OCI-LY7 (cell line): ENCODE measurements at regions not wholly inside any gene's neighbourhood (a gene's known extent, or its start where the extent isn't known, plus 50 kb on each side); places are given as distances from the start of the nearest gene placed in this dataset.

Experiments used
- BruUV-seq: library from RNA; stranded (reverse); fragments of 400-500 nt; replicated peaks from 2 replicates; lab custom pipeline; 2021; lab: Mats Ljungman, UMichigan
- CTCF ChIA-PET: fragments of 300-600 bp; sonication (Branson Sonifier 250); formaldehyde crosslinking; loops from one replicate; lab custom pipeline; 2022; ENCODE audit warnings: antibody characterized with exemption; ENCODE audit not compliant: unreplicated experiment; lab: Charles Lee
- POLR2A ChIA-PET: fragments of 300-600 bp; sonication (Branson Sonifier 250); formaldehyde crosslinking; loops from one replicate; lab custom pipeline; 2022; ENCODE audit warnings: antibody characterized with exemption; lab: Charles Lee
- DNase-seq: peaks from one replicate; pipeline ENCODE4 v3.0.0-alpha.2; 2015; ENCODE audit warnings: low spot score
- H2AFZ ChIP-seq: fragments of 200-600 bp; sonication (generic), shearing (Covaris generic); 2 replicates; pipeline ENCODE4 v1.6.1; 2014; ENCODE audit warnings: mild to moderate bottlenecking, antibody characterized with exemption, low read length, moderate library complexity
- H3K27ac ChIP-seq: fragments of 200-600 bp; sonication (generic); 2 replicates; pipeline ENCODE4 v1.5.1; 2014; ENCODE audit warnings: mixed run types, low read depth, mild to moderate bottlenecking, moderate library complexity, low read length, inconsistent platforms; ENCODE audit not compliant: poor library complexity, severe bottlenecking
- H3K36me3 ChIP-seq: fragments of 200-600 bp; sonication (generic); 2 replicates; pipeline ENCODE4 v1.6.1; 2014; ENCODE audit warnings: mild to moderate bottlenecking, antibody characterized with exemption, low read length, moderate library complexity, mixed read lengths; ENCODE audit not compliant: insufficient read depth
- H3K4me1 ChIP-seq: fragments of 200-600 bp; sonication (generic); 2 replicates; pipeline ENCODE4 v1.5.1; 2014; ENCODE audit warnings: mild to moderate bottlenecking, low read length; ENCODE audit not compliant: insufficient read depth, poor library complexity, severe bottlenecking
- H3K4me2 ChIP-seq: fragments of 200-600 bp; sonication (generic); 2 replicates; pipeline ENCODE4 v1.6.1; 2014; ENCODE audit warnings: mild to moderate bottlenecking, low read length
- H3K4me3 ChIP-seq: fragments of 200-600 bp; sonication (generic); 2 replicates; pipeline ENCODE4 v1.5.1; 2014; ENCODE audit warnings: mild to moderate bottlenecking, low read depth, low read length; ENCODE audit not compliant: poor library complexity, severe bottlenecking
- H3K79me2 ChIP-seq: fragments of 200-600 bp; sonication (generic); 2 replicates; pipeline ENCODE4 v1.6.1; 2016; ENCODE audit warnings: low read depth, mild to moderate bottlenecking, low read length, moderate library complexity, mixed read lengths; ENCODE audit not compliant: insufficient read depth
- H3K9me2 ChIP-seq: fragments of 200-600 bp; sonication (generic); 2 replicates; pipeline ENCODE4 v1.6.1; 2016; ENCODE audit warnings: mild to moderate bottlenecking, low read length, mixed read lengths; ENCODE audit not compliant: insufficient read depth
- H3K9me3 ChIP-seq: fragments of 200-600 bp; sonication (generic); 2 replicates; pipeline ENCODE4 v1.6.1; 2014; ENCODE audit warnings: mild to moderate bottlenecking, mixed run types, low read length, mixed read lengths
- H4K20me1 ChIP-seq: fragments of 200-600 bp; sonication (generic); 2 replicates; pipeline ENCODE4 v1.6.1; 2014; ENCODE audit warnings: mild to moderate bottlenecking, antibody characterized with exemption, low read length, moderate library complexity, mixed read lengths; ENCODE audit not compliant: insufficient read depth
- CTCF ChIP-seq: fragments of 200-600 bp; sonication (generic); conservative IDR thresholded peaks from 2 replicates; pipeline ENCODE4 v1.5.1; 2014; ENCODE audit warnings: mild to moderate bottlenecking, antibody characterized with exemption, low read length, moderate library complexity, mixed read lengths
- EZH2phosphoT487 ChIP-seq: fragments of 200-600 bp; sonication (generic); IDR thresholded peaks from 2 replicates; pipeline ENCODE4 v1.6.1; 2018; ENCODE audit warnings: low read depth, borderline replicate concordance, mild to moderate bottlenecking, mixed run types, antibody characterized with exemption, low read length, moderate library complexity, mixed read lengths
- intact Hi-C: fragments of 100-400 bp; cut with micrococcal nuclease; formaldehyde crosslinking; loops from one replicate; pipeline ENCODE4 v1.10.0; 2022; ENCODE audit not compliant: unreplicated experiment

GRCh38 chr11:129308241-129308865 is 67.3 kb upstream of the BARX2 start:
- DNase-seq, result no peak
- Histone ChIP-seq H3K9me2 (no peaks in the 10 kb centered on the region), H3K36me3 (no peaks in the 10 kb centered on the region), H3K4me2 (no peak overlapping the region), H3K4me3 (no peak overlapping the region), H3K27ac (no peak overlapping the region), H3K4me1 (no peaks in the 10 kb centered on the region), H3K79me2 (no peaks in the 10 kb centered on the region), H2AFZ (no peak overlapping the region), H3K9me3 (no peaks in the 10 kb centered on the region), H4K20me1 (no peaks in the 10 kb centered on the region)
- CTCF ChIA-PET, result no interaction called here
- POLR2A ChIA-PET, result no interaction called here
- TF ChIP-seq EZH2phosphoT487 (no peak), CTCF (no peak)
- no TSS peak for BruUV-seq
- intact Hi-C loops, result no loop called here

- ChIA-PET POLR2A (no interaction called here), CTCF (no interaction called here)
- no peak overlapping the region for H3K27ac ChIP-seq
- no peaks in the 10 kb centered on the region for H3K9me3 ChIP-seq
- no peaks in the 10 kb centered on the region for H3K4me1 ChIP-seq
- intact Hi-C loops, result no loop called here
- BruUV-seq, result no TSS peak
- no peak for TF ChIP-seq EZH2phosphoT487
- no peak for TF ChIP-seq CTCF
- no peak overlapping the region for H3K4me3 ChIP-seq
- H2AFZ ChIP-seq, result no peak overlapping the region
- H3K4me2 ChIP-seq, result no peak overlapping the region
- no peaks in the 10 kb centered on the region for H3K79me2 ChIP-seq
- H3K36me3 ChIP-seq, result no peaks in the 10 kb centered on the region
- DNase-seq, result no peak
- H3K9me2 ChIP-seq, result no peaks in the 10 kb centered on the region
- H4K20me1 ChIP-seq, result no peaks in the 10 kb centered on the region
Measured at GRCh38 chr11:129307162-129307561, 68.5 kb upstream of the BARX2 start.

GRCh38 chr11:129302386-129303101 is 73.1 kb upstream of the BARX2 start:
- CTCF ChIA-PET, result no interaction called here
- intact Hi-C loops, result no loop called here
- no peaks in the 10 kb centered on the region for H3K9me2 ChIP-seq
- H3K79me2 ChIP-seq, result no peaks in the 10 kb centered on the region
- no peaks in the 10 kb centered on the region for H3K36me3 ChIP-seq
- BruUV-seq, result no TSS peak
- no peaks in the 10 kb centered on the region for H4K20me1 ChIP-seq
- H3K4me1 ChIP-seq, result no peaks in the 10 kb centered on the region
- H2AFZ ChIP-seq, result no peak overlapping the region
- TF ChIP-seq CTCF, result no peak
- no peak for TF ChIP-seq EZH2phosphoT487
- POLR2A ChIA-PET, result no interaction called here
- H3K27ac ChIP-seq, result no peak overlapping the region
- H3K4me3 ChIP-seq, result no peak overlapping the region
- no peak for DNase-seq
- H3K9me3 ChIP-seq, result no peaks in the 10 kb centered on the region
- H3K4me2 ChIP-seq, result no peak overlapping the region
